ENCODE measurements at regions not wholly inside any gene's neighbourhood (a gene's known extent, or its start where the extent isn't known, plus 50 kb on each side); places are given as distances from the start of the nearest gene placed in this dataset.
"Not testable (repeated sequence)": the region's sequence is repeated elsewhere in the genome, so short reads cannot be mapped to it uniquely, and the experiment has no call there.

DNA sequence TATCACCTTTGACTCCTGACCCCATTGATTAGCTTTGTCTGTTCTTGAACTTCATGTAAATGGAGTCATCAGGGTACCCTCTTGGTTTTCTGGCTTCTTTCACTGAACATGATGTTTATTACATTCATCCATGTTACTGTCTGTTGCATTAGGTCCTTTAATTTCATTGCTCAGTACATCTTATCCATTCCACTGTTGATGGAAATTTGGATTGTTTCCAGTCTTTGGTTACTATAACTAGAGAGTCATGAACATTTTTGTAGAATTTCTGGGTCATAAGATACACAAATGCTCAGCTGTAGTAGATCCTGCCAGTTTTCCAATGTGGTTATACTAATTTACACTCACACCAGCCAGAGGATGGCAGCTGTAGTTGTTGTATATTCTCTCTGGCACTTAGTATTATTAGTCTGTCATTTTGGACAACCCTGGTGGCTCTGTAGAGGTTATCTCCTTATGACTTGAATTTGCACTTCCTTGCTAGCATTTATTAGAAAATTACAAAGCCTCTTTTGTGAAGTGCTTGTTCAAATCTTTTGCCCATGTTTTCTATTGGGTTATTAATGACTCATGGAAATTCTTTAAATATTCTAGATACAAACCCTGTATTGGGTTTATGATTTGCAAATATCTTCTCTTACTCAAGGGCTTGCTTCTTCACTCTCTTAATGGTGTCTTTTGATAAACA lies 214.7 kb downstream of the BCL2L11 start:
- H3K27me3 Mint-ChIP-seq; DNase-seq (ENCODE audit: low spot score in 2 of 2); H3K27ac Mint-ChIP-seq; H3K36me3 Mint-ChIP-seq; H3K9me3 Mint-ChIP-seq; H3K4me3 Mint-ChIP-seq; ATAC-seq (ENCODE audit: low read depth); H3K4me1 Mint-ChIP-seq: not testable (repeated sequence)

- not testable (repeated sequence) for H3K27ac Mint-ChIP-seq; H3K36me3 Mint-ChIP-seq; DNase-seq (ENCODE audit: low spot score in 2 of 2); ATAC-seq (ENCODE audit: low read depth); H3K27me3 Mint-ChIP-seq; H3K9me3 Mint-ChIP-seq; H3K4me1 Mint-ChIP-seq; H3K4me3 Mint-ChIP-seq
These were observed 217.8 kb downstream of the BCL2L11 start for GRCh38 chr2:111338474-111338873.

DNA sequence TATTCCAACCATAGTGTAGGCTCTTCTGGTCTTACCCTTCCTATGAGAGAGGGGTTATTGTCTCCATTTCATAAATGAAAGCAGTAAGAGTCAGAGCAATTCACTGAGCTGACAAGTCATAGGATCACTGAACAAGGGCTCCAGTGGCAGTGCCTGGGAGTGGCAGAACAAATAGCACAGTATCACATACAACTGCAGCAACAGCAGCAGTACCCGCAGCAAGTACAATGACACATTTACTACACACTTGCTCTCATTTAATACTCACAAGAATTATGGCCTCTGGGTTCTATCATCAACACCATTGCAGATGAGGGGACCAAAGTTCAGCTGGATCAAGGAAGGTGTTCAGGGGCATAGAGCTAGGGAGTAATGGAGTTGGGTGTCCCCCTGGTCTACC lies 218.8 kb downstream of the BCL2L11 start:
- H3K4me1 Mint-ChIP-seq; H3K4me3 Mint-ChIP-seq; H3K9me3 Mint-ChIP-seq; H3K36me3 Mint-ChIP-seq; H3K27me3 Mint-ChIP-seq; ATAC-seq (ENCODE audit: low read depth); H3K27ac Mint-ChIP-seq; DNase-seq (ENCODE audit: low spot score in 2 of 2): not testable (repeated sequence)

DNA sequence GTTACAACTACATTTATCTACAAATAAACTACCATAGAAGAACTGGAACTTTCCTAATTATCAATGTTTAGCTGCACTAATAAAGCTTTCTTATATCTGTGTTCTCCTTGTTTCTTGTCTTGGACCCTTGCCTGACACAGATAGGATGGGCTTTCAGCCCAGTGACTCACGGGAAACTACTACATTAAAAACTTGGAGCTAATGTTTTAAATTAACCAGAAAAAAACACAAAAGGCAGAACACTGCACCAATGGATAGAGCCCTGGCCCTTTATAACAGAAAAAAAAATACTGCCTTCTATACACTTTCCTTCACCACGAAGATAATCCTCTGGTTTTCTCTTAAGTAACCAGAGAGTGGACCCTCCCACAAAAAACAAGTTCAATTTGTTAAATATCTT lies 223.9 kb downstream of the BCL2L11 start:
- H3K4me1 Mint-ChIP-seq; H3K36me3 Mint-ChIP-seq; H3K9me3 Mint-ChIP-seq; H3K4me3 Mint-ChIP-seq; DNase-seq (ENCODE audit: low spot score in 2 of 2); H3K27ac Mint-ChIP-seq; H3K27me3 Mint-ChIP-seq; ATAC-seq (ENCODE audit: low read depth): not testable (repeated sequence)

DNA sequence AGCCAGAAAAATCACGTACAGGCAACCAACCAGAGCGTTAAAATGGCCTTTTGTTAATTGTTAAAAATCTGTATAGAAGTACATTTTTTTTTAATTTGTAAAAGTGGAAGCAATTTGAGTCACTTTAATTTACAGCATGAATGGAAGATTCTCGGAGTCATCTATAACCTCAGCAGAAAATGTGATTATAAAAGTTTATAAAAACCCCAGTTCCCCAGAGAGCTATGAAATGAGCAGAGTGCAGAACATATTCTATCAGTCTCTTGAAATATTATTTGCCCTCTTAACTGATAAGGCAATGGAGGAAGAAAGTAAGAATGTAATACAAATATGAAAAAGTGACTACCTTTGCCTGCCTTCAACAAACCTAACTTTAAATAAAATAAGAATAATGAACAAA lies 224.7 kb downstream of the BCL2L11 start:
- H3K4me3 Mint-ChIP-seq; H3K27me3 Mint-ChIP-seq; H3K4me1 Mint-ChIP-seq; H3K9me3 Mint-ChIP-seq; DNase-seq (ENCODE audit: low spot score in 2 of 2); H3K36me3 Mint-ChIP-seq; ATAC-seq (ENCODE audit: low read depth); H3K27ac Mint-ChIP-seq: not testable (repeated sequence)

GRCh38 chr2:111346018-111346930 lies 225.6 kb downstream of the BCL2L11 start:
- not testable (repeated sequence) for ATAC-seq (ENCODE audit: low read depth); DNase-seq (ENCODE audit: low spot score in 2 of 2); H3K4me3 Mint-ChIP-seq

GRCh38 chr2:111347695-111348094 lies 227.0 kb downstream of the BCL2L11 start:
- not testable (repeated sequence) for H3K27me3 Mint-ChIP-seq; H3K4me3 Mint-ChIP-seq; ATAC-seq (ENCODE audit: low read depth); DNase-seq (ENCODE audit: low spot score in 2 of 2); H3K36me3 Mint-ChIP-seq; H3K27ac Mint-ChIP-seq; H3K9me3 Mint-ChIP-seq; H3K4me1 Mint-ChIP-seq

More at GRCh38 chr2:111346018-111346930, 225.6 kb downstream of the BCL2L11 start:
- not testable (repeated sequence) for H3K4me1 Mint-ChIP-seq, H3K9me3 Mint-ChIP-seq, H3K27ac Mint-ChIP-seq, H3K27me3 Mint-ChIP-seq, H3K36me3 Mint-ChIP-seq

- not testable (repeated sequence) for H3K4me3 Mint-ChIP-seq; H3K27me3 Mint-ChIP-seq; DNase-seq (ENCODE audit: low spot score in 2 of 2); H3K36me3 Mint-ChIP-seq; ATAC-seq (ENCODE audit: low read depth); H3K27ac Mint-ChIP-seq; H3K9me3 Mint-ChIP-seq; H3K4me1 Mint-ChIP-seq
These were observed 227.6 kb downstream of the BCL2L11 start for GRCh38 chr2:111348316-111348715.

DNA sequence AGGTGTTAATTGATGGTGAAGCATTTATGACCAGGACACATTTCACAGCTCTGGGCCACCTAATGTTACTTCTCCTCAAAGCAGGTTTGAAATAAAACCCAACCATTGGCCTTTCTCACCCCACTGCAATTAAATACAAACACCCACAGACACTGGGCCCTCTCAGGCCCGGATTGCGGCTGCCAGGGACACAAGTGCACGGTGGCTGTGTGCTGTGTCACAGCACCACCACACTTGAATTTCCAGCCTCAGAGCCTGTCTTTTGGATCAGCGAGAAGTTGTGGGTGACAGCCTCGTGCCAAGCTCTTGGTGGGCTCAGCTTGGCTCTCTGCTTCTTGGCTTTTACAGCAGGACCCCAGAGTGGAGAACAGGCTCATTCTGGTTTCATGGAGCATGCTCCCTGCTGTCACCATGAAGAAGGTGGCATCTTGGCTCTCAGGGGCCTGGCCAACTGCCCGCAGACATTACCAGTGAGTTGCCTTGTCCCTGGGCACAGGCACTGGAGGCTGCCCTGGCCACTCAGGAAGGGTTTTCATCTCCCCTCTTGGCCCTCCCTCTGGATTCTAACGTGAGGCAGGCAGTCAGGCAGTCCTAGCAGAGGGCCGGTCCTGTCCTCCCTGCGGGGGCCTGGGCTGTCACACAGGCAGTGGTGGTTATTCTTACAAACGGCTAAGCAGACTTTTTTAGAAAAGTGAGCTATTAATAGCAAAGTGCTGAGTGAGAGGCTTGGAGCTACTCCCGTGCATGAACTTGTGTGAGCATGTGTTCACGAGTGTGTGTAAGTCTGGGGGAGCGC lies 234.5 kb downstream of the BCL2L11 start:
- not testable (repeated sequence) for ATAC-seq (ENCODE audit: low read depth); DNase-seq (ENCODE audit: low spot score in 2 of 2); H3K27me3 Mint-ChIP-seq; H3K4me3 Mint-ChIP-seq; H3K4me1 Mint-ChIP-seq; H3K9me3 Mint-ChIP-seq; H3K27ac Mint-ChIP-seq; H3K36me3 Mint-ChIP-seq

DNA sequence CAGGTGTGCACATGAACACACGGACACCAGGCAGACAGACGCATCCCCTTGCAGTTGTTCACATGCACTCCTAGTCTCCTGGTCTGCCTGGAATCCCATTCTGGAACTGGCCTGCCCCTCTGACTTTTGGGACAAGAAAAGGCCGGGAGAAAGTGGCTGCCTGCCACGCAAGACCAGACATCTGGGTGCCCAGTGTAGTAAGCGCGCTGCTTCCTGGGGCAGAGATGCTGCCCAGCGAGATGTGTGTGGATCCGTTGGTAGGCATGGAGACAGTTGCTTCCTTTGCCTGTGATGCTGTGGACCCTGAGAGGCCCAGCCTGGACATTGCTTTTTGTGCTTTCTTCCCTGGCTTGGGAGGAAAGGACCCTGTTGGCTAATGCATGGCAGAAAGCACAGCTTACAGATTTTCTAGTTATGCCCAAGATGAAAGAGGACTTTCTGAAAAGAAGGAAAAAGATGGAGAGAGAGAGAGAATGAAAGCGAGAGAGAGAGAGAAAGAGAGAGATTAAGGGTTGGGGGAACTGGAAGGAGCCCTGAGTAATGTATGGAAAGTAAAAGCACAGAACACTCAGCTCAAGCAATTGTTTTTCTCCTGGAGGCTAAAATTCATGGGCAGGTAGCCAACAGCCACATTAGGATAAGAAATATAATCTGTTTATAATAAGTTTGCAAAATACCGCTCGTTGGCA lies 235.3 kb downstream of the BCL2L11 start:
- ATAC-seq (ENCODE audit: low read depth); H3K27ac Mint-ChIP-seq; H3K4me1 Mint-ChIP-seq; H3K36me3 Mint-ChIP-seq; H3K9me3 Mint-ChIP-seq; H3K4me3 Mint-ChIP-seq; H3K27me3 Mint-ChIP-seq; DNase-seq (ENCODE audit: low spot score in 2 of 2): not testable (repeated sequence)

DNA sequence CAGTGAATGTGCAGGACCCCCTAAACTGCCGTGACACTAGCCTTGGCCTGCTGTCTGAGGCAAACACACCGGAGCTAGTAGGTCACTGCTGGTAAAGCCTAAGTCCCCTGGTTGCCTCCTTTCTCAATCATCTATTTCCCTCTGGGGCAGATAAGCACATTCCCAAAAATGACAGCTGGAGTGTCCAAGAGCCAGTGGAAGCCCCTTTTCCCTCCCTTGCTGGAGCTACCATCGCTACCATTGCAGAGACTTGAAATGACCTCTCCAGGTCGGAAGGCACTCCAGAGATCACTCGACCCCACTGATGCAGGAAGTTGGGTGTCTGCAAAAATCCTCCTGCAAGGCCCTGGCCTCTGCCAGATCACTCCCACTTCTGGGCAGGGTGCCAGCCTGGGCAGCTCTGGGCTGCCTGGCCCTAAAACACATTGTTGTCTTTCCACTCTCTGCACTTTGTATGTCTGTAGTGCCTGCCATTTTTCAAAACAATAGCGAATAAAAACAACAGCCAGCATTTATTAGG lies 235.9 kb downstream of the BCL2L11 start:
- H3K9me3 Mint-ChIP-seq; H3K36me3 Mint-ChIP-seq; H3K4me3 Mint-ChIP-seq; DNase-seq (ENCODE audit: low spot score in 2 of 2); H3K27me3 Mint-ChIP-seq; H3K4me1 Mint-ChIP-seq; H3K27ac Mint-ChIP-seq; ATAC-seq (ENCODE audit: low read depth): not testable (repeated sequence)

DNA sequence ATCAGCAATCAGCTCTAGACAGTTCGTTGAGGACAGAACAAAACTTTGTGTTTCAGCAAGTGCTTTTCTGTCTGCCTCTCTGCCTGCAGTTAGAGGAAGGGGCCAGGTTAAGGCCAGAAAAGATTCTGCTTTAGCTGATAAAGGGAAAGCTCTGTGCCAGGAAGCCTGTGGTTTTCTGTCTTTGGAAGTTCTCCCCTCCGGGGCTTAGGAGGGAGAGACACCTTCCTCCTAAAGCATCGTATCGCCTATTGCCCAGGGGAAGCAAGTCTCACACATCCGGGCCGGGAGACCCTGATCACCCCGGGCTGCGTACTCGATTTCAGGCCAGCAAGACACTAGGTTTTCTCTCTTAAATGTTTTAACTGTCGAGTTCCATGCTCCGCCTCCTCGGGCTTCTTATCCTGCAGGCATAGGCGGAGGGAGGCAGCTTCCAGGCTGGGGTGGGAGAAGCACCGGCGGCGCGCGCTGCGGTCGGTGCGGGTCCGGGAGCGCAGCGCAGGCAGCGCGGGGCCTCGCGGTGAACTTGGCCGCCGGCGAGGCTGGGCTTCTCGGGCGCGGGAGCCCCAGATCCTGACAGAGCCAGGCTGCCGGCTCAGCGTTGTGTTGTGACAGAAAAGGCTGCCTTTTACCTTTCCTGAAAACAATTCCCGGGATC lies 245.4 kb downstream of the BCL2L11 start:
- H3K4me3 Mint-ChIP-seq; H3K36me3 Mint-ChIP-seq; ATAC-seq (ENCODE audit: low read depth); H3K27ac Mint-ChIP-seq; H3K9me3 Mint-ChIP-seq; DNase-seq (ENCODE audit: low spot score in 2 of 2); H3K4me1 Mint-ChIP-seq; H3K27me3 Mint-ChIP-seq: not testable (repeated sequence)

- DNase-seq (ENCODE audit: low spot score in 2 of 2); H3K4me3 Mint-ChIP-seq; H3K4me1 Mint-ChIP-seq; ATAC-seq (ENCODE audit: low read depth); H3K36me3 Mint-ChIP-seq; H3K27ac Mint-ChIP-seq; H3K9me3 Mint-ChIP-seq; H3K27me3 Mint-ChIP-seq: not testable (repeated sequence)
These were observed 245.9 kb downstream of the BCL2L11 start for GRCh38 chr2:111366641-111367029.
